ENCODE measurements at regions not wholly inside any gene's neighbourhood (a gene's known extent, or its start where the extent isn't known, plus 50 kb on each side); places are given as distances from the start of the nearest gene placed in this dataset.

- no peaks in the 10 kb centered on the region for H3K4me1 Mint-ChIP-seq
- ATAC-seq (replicated peaks): no peak
- peaks cover 7 to 8% of the 10 kb centered on the region in 2 donors for H3K9me3 Mint-ChIP-seq
- H3K27ac Mint-ChIP-seq: no peak overlapping the region
- H3K27me3 Mint-ChIP-seq: no peaks in the 10 kb centered on the region
- DNase-seq: no peak
- H3K36me3 Mint-ChIP-seq: no peaks in the 10 kb centered on the region
- no peak overlapping the region for H3K4me3 Mint-ChIP-seq
These were observed 1025.4 kb downstream of the SQOR start for GRCh38 chr15:46660096-46660842.

- ATAC-seq (replicated peaks): no peak
- no peak overlapping the region for H3K27ac Mint-ChIP-seq
- H3K4me3 Mint-ChIP-seq: no peak overlapping the region
- H3K4me1 Mint-ChIP-seq: no peaks in the 10 kb centered on the region
- DNase-seq: no peak
- no peaks in the 10 kb centered on the region for H3K27me3 Mint-ChIP-seq
- peaks cover 0 to 1% of the 10 kb centered on the region in 2 donors for H3K9me3 Mint-ChIP-seq
- no peaks in the 10 kb centered on the region for H3K36me3 Mint-ChIP-seq
These were observed 1035.4 kb downstream of the SQOR start for GRCh38 chr15:46670258-46670657.

- DNase-seq (no peak), ATAC-seq (replicated peaks) (no peak)
- no peak overlapping the region for H3K27ac Mint-ChIP-seq
- peaks cover 0 to 1% of the 10 kb centered on the region in 2 donors for H3K9me3 Mint-ChIP-seq
- H3K36me3 Mint-ChIP-seq: no peaks in the 10 kb centered on the region
- no peaks in the 10 kb centered on the region for H3K4me1 Mint-ChIP-seq
- H3K4me3 Mint-ChIP-seq: no peak overlapping the region
- no peaks in the 10 kb centered on the region for H3K27me3 Mint-ChIP-seq
These were observed 1036.5 kb downstream of the SQOR start for GRCh38 chr15:46671336-46671735.

- Mint-ChIP-seq H3K4me3 (no peak overlapping the region), H3K9me3 (peaks cover 0 to 1% of the 10 kb centered on the region in 2 donors), H3K27me3 (no peaks in the 10 kb centered on the region), H3K36me3 (no peaks in the 10 kb centered on the region), H3K27ac (no peak overlapping the region), H3K4me1 (no peaks in the 10 kb centered on the region)
- DNase-seq (no peak), ATAC-seq (replicated peaks) (no peak)
These were observed 1037.2 kb downstream of the SQOR start for GRCh38 chr15:46672041-46672440.

GRCh38 chr15:46676233-46677206 lies 1040.8 kb upstream of the SEMA6D start:
- Mint-ChIP-seq H3K27ac (no peak overlapping the region), H3K4me1 (no peaks in the 10 kb centered on the region), H3K27me3 (no peaks in the 10 kb centered on the region), H3K36me3 (no peaks in the 10 kb centered on the region), H3K4me3 (no peak overlapping the region), H3K9me3 (peaks cover 0 to 6% of the 10 kb centered on the region in 2 donors)
- no peak for DNase-seq
- ATAC-seq (replicated peaks): no peak

- Mint-ChIP-seq H3K9me3 (peaks cover 0 to 6% of the 10 kb centered on the region in 2 donors), H3K36me3 (no peaks in the 10 kb centered on the region), H3K27me3 (no peaks in the 10 kb centered on the region), H3K27ac (no peak overlapping the region), H3K4me1 (no peaks in the 10 kb centered on the region), H3K4me3 (no peak overlapping the region)
- no peak for ATAC-seq (replicated peaks)
- DNase-seq: no peak
These were observed 1039.8 kb upstream of the SEMA6D start for GRCh38 chr15:46677491-46677890.

GRCh38 chr15:46681901-46682300 lies 1035.4 kb upstream of the SEMA6D start:
- Mint-ChIP-seq H3K4me3 (no peak overlapping the region), H3K4me1 (no peaks in the 10 kb centered on the region), H3K36me3 (no peaks in the 10 kb centered on the region), H3K9me3 (peaks cover 0 to 7% of the 10 kb centered on the region in 2 donors), H3K27me3 (no peaks in the 10 kb centered on the region), H3K27ac (no peak overlapping the region)
- ATAC-seq (replicated peaks) (no peak), DNase-seq (no peak)

- no peak overlapping the region for H3K4me3 Mint-ChIP-seq
- no peak for DNase-seq
- no peak for ATAC-seq (replicated peaks)
- H3K9me3 Mint-ChIP-seq: peaks cover 0 to 7% of the 10 kb centered on the region in 2 donors
- H3K27me3 Mint-ChIP-seq: no peaks in the 10 kb centered on the region
- H3K27ac Mint-ChIP-seq: no peak overlapping the region
- H3K36me3 Mint-ChIP-seq: no peaks in the 10 kb centered on the region
- no peaks in the 10 kb centered on the region for H3K4me1 Mint-ChIP-seq
These were observed 1034.1 kb upstream of the SEMA6D start for GRCh38 chr15:46682969-46683791.

- Mint-ChIP-seq H3K4me3 (no peak overlapping the region), H3K4me1 (no peaks in the 10 kb centered on the region), H3K36me3 (no peaks in the 10 kb centered on the region), H3K27me3 (no peaks in the 10 kb centered on the region), H3K27ac (no peak overlapping the region), H3K9me3 (peaks cover 0 to 6% of the 10 kb centered on the region in 2 donors)
- no peak for DNase-seq
- no peak for ATAC-seq (replicated peaks)
These were observed 1032.2 kb upstream of the SEMA6D start for GRCh38 chr15:46685096-46685495.

GRCh38 chr15:46685681-46686080 lies 1031.6 kb upstream of the SEMA6D start:
- Mint-ChIP-seq H3K36me3 (no peaks in the 10 kb centered on the region), H3K4me3 (no peak overlapping the region), H3K27me3 (no peaks in the 10 kb centered on the region), H3K27ac (no peak overlapping the region), H3K9me3 (peaks cover 0 to 3% of the 10 kb centered on the region in 2 donors), H3K4me1 (no peaks in the 10 kb centered on the region)
- DNase-seq (no peak), ATAC-seq (replicated peaks) (no peak)

- Mint-ChIP-seq H3K4me3 (no peak overlapping the region), H3K4me1 (no peaks in the 10 kb centered on the region), H3K9me3 (peaks cover 3 to 7% of the 10 kb centered on the region in 2 donors), H3K36me3 (no peaks in the 10 kb centered on the region), H3K27me3 (no peaks in the 10 kb centered on the region), H3K27ac (no peak overlapping the region)
- ATAC-seq (replicated peaks): no peak
- no peak for DNase-seq
These were observed 1021.0 kb upstream of the SEMA6D start for GRCh38 chr15:46696281-46696680.

- Mint-ChIP-seq H3K4me1 (no peaks in the 10 kb centered on the region), H3K27me3 (no peaks in the 10 kb centered on the region), H3K4me3 (no peak overlapping the region), H3K36me3 (no peaks in the 10 kb centered on the region), H3K9me3 (peaks cover 5 to 8% of the 10 kb centered on the region in 2 donors), H3K27ac (no peak overlapping the region)
- no peak for DNase-seq
- no peak for ATAC-seq (replicated peaks)
These were observed 1016.0 kb upstream of the SEMA6D start for GRCh38 chr15:46701346-46701745.

- H3K27ac Mint-ChIP-seq: no peak overlapping the region
- DNase-seq (no peak), ATAC-seq (replicated peaks) (no peak)
- no peaks in the 10 kb centered on the region for H3K36me3 Mint-ChIP-seq
- H3K4me3 Mint-ChIP-seq: no peak overlapping the region
- H3K27me3 Mint-ChIP-seq: no peaks in the 10 kb centered on the region
- no peaks in the 10 kb centered on the region for H3K4me1 Mint-ChIP-seq
- peaks cover 5 to 8% of the 10 kb centered on the region in 2 donors for H3K9me3 Mint-ChIP-seq
These were observed 1015.4 kb upstream of the SEMA6D start for GRCh38 chr15:46701896-46702295.
